ENCODE measurements at regions not wholly inside any gene's neighbourhood (a gene's known extent, or its start where the extent isn't known, plus 50 kb on each side); places are given as distances from the start of the nearest gene placed in this dataset.
A peak's percentile ranks its signal among the peaks of the same experiment; 100 is the strongest.

DNA sequence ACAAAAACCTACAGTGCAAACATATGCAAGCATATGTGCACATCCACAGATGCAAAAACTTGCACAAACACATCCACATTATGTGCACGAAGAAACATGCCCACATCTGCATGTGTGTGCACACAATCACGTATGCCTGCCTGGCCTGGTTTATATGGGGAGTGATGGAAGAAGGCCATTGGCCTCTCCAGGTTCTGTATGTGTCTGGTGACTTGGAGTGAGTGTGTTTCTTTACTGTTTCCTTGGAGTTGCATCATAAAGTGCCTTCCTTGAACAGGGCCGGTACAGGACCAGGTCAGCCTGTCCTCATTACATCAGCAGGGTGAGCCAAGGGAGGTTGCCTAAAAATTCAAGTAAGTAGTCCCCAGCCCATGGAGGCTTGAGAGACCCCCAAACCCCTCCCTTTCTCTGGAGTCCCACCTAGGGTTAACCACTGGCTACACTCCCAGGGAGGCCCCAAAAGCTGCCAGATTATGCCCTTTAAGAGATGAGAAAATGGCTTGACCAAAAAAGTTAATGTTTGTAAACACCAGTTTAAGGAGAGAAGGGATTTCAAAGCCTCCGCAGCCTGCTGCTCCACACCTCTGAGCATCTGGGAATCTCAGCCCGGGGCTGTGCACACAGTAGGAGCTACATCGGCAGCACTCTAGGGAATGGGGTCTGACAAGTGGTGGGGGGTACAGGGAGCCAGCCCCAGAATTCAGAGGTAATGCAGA is 140.8 kb downstream of the VEGFA start:
- Histone ChIP-seq H3K27ac (no peak overlapping the region), H3K4me1 (no peaks in the 10 kb centered on the region), H3K4me3 (no peak overlapping the region), H3K36me3 (no peaks in the 10 kb centered on the region), H3K27me3 (ENCODE audit: low read depth) (no peaks in the 10 kb centered on the region), H3K9me3 (no peaks in the 10 kb centered on the region)
- TF ChIP-seq, protein P1, sequence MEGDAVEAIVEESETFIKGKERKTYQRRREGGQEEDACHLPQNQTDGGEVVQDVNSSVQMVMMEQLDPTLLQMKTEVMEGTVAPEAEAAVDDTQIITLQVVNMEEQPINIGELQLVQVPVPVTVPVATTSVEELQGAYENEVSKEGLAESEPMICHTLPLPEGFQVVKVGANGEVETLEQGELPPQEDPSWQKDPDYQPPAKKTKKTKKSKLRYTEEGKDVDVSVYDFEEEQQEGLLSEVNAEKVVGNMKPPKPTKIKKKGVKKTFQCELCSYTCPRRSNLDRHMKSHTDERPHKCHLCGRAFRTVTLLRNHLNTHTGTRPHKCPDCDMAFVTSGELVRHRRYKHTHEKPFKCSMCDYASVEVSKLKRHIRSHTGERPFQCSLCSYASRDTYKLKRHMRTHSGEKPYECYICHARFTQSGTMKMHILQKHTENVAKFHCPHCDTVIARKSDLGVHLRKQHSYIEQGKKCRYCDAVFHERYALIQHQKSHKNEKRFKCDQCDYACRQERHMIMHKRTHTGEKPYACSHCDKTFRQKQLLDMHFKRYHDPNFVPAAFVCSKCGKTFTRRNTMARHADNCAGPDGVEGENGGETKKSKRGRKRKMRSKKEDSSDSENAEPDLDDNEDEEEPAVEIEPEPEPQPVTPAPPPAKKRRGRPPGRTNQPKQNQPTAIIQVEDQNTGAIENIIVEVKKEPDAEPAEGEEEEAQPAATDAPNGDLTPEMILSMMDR (IDR thresholded peaks at IDR 0.05) = no peak
- ATAC-seq (peak; percentile 40 to 46), DNase-seq (peak; percentile 14)
- intact Hi-C loops (cut with DNase I) = no loop called here

DNA sequence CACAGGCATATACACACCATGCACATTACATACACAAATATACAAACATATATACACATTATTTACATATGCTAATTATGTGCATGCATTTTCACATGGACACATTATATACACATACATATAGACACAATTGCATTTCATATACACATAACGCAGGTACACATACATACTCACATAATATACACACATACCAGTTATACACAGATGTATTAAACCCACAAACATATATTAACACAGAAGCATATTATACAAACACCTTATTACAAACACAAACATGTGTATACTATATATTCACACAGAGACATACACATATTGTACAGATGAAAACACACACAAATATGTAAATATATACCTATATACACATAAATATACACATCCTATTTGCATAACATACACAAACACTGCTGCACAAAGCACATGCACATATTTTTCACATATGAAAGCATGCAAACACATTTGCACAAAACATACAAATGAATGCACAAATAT is 140.2 kb downstream of the VEGFA start:
- Histone ChIP-seq H3K27ac (no peak overlapping the region), H3K4me3 (no peak overlapping the region), H3K4me1 (no peaks in the 10 kb centered on the region), H3K9me3 (no peaks in the 10 kb centered on the region), H3K36me3 (no peaks in the 10 kb centered on the region), H3K27me3 (ENCODE audit: low read depth) (no peaks in the 10 kb centered on the region)
- intact Hi-C loops (cut with DNase I) = no loop called here
- ATAC-seq = no peak
- no peak for DNase-seq
- TF ChIP-seq, protein P1 (IDR thresholded peaks at IDR 0.05) = no peak

DNA sequence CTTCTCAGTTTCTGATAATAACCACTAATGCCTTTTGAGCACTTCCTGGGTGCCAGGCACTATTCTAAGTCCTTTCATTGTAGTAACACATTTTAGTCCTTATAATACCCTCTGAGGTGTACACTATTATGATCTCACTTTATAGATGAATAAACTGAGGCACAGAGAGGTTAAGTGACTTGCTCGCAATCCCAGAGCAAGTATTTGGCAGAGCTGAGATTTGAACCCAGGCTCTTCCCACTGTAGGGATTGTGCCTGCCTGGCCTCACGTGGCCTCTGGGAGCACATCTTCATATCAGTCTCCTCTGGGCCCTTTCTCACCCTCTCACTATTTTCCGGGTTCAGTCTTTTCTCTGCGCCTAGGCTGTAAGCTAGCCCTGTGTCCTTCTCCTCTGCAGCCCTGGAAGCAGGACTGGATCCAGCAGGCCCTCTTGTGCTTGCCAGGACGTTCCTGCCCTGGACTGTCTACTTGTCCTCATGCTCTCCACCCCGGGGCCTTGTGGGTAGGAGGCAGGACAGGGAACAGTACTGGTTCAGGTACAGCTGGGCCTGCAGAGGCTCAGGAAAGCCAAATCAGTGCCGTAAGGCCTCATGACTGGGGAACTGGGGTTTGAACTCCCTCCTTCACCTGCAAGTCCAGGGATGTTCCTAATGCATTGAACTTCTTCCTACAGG is 139.6 kb downstream of the VEGFA start:
- TF ChIP-seq, protein P1 (IDR thresholded peaks at IDR 0.05) = no peak
- Histone ChIP-seq H3K9me3 (no peaks in the 10 kb centered on the region), H3K27me3 (ENCODE audit: low read depth) (no peaks in the 10 kb centered on the region), H3K4me3 (no peak overlapping the region), H3K4me1 (no peaks in the 10 kb centered on the region), H3K27ac (no peak overlapping the region), H3K36me3 (no peaks in the 10 kb centered on the region)
- intact Hi-C loops (cut with DNase I) = no loop called here
- ATAC-seq (no peak), DNase-seq (peak; percentile 21)

DNA sequence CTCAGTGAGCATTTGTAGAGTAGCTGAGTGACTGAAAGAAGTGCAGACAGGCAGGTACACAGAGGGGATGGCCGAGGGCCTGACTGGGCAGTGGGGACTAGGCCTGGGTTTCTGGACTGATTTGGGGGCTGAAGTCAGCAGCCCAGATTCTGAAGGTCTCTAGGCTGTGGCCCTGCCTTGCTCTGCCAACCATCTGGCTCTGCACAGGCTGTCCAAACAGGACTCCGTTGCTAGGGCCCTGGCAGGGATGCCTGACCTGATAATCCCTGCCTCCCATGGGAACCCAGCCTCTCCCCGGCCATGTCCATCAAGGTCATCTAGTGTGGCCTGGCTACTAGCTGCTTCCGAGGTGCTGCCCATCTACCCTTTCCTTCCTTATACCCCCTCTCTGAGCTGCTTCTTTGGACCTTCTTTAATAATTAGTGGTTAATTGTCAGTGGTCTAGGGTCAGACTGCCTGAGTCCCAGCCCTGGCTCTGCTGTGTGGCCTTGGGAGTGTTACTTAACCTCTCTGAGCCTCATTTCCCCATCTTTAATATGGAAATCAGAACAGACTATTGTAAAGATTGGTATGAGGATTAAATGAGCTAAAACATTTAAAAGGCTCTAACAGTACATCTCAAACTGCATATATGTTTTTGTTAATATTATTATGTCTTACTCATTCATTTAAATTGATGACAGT is 137.9 kb downstream of the VEGFA start:
- TF ChIP-seq, protein P1 (IDR thresholded peaks at IDR 0.05) = no peak
- intact Hi-C loops (cut with DNase I) = no loop called here
- Histone ChIP-seq H3K27me3 (ENCODE audit: low read depth) (no peaks in the 10 kb centered on the region), H3K9me3 (no peaks in the 10 kb centered on the region), H3K4me1 (no peaks in the 10 kb centered on the region), H3K27ac (no peak overlapping the region), H3K4me3 (no peak overlapping the region), H3K36me3 (no peaks in the 10 kb centered on the region)
- DNase-seq = peak; percentile 21
- ATAC-seq = no peak

DNA sequence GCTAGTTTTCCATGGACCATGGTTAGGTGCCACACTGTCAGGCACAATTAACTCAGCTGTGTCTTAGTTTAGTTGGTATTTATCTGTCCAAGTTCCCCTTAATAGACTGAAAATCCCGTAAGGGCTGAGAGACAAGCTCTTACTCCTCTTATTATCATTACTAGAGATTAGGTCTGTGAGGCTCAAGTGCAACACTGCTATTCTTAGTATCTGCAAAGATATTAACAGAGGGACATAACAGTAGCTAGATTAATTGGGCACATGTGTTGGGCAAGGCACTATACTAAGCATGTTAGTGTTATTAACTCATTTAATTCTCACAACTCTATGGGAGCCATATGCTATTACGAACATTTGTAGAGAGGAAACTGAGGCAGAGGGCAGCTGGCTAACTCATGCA is 137.3 kb downstream of the VEGFA start:
- H3K9me3 ChIP-seq = no peaks in the 10 kb centered on the region
- no peaks in the 10 kb centered on the region for H3K36me3 ChIP-seq
- DNase-seq (no peak), ATAC-seq (no peak)
- H3K27ac ChIP-seq = no peak overlapping the region
- no peaks in the 10 kb centered on the region for H3K4me1 ChIP-seq
- intact Hi-C loops (cut with DNase I) = no loop called here
- TF ChIP-seq, protein P1 (IDR thresholded peaks at IDR 0.05) = no peak
- no peaks in the 10 kb centered on the region for H3K27me3 ChIP-seq (ENCODE audit: low read depth)
- no peak overlapping the region for H3K4me3 ChIP-seq

All from lower lobe of right lung (tissue), 2 donors.